GM12864 (cell line): ENCODE measurements at regions not wholly inside any gene's neighbourhood (a gene's known extent, or its start where the extent isn't known, plus 50 kb on each side); places are given as distances from the start of the nearest gene placed in this dataset.

Experiments
- DNase-seq: peaks from one replicate; pipeline ENCODE4 v3.0.0-alpha.2; 2011; ENCODE audit warnings: low read depth
- H3K4me3 ChIP-seq: 2 replicates; pipeline ENCODE4 v1.5.1; 2011; ENCODE audit warnings: mild to moderate bottlenecking, low read depth, low read length, control low read depth
- CTCF ChIP-seq: IDR thresholded peaks from 2 replicates; pipeline ENCODE4 v1.5.1; 2011; ENCODE audit warnings: low read depth, mild to moderate bottlenecking, moderate library complexity, low read length, control low read depth, inconsistent platforms; ENCODE audit errors: missing control alignments

DNA sequence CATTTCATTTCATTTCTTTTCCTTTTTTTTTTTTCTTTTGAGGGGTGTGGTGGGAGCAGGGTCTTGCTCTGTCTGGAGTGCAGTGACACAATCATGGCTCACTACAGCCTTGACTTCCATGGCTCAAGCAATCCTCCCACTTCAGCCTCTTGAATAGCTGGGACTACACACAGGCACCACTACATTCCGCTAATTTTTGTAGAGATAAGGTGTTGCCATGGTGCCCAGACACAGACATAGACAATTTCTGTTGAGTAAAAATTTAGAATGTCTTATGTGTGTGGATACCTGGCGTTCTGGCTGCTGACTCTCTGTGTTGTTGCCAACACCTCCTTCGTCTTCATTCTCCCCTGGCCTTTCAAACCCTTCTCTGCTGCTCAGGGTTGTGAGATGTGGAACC, 54.0 kb upstream of the PRSS58 start:
- H3K4me3 ChIP-seq, result no peak overlapping the region
- TF ChIP-seq CTCF, result no peak
- no peak for DNase-seq

DNA sequence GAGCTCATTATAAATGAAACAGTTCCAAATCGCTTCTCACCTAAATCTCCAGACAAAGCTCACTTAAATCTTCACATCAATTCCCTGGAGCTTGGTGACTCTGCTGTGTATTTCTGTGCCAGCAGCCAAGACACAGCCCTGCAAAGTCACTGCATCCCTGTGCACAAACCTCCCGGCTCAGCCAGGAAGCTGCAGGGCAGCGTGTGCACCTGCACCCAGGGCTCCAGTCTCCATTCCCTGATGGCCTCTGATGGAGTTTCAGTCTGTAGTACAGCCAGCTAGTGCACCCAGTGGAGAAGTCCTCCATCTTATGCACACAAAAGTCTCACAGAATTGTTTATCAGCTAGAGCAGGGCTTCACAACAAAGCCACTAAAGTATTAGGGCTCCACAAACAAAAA, 51.1 kb upstream of the PRSS58 start:
- TF ChIP-seq CTCF, result no peak
- H3K4me3 ChIP-seq, result no peak overlapping the region
- DNase-seq, result no peak

DNA sequence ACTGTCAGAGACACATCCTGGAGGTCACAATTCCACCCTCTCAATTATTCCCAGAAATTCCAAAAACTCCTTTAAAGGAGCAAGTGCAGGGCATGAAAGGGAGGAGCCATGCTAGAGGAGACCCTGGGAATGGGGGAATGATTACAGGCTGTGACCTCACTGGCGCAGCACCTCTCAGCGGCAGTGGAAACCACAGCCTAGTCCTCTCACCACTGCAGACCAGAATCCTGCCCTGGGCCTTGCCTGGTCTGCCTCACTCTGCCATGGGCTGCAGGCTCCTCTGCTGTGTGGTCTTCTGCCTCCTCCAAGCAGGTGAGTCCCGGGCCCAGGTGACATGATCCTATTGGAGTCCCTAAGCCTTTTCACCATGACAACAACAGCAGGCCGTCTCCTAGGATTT, 50.5 kb upstream of the PRSS58 start:
- TF ChIP-seq CTCF, result no peak
- DNase-seq, result no peak
- H3K4me3 ChIP-seq, result no peak overlapping the region
